ENCODE measurements at regions not wholly inside any gene's neighbourhood (a gene's known extent, or its start where the extent isn't known, plus 50 kb on each side); places are given as distances from the start of the nearest gene placed in this dataset.
"Not testable (repeated sequence)": the region's sequence is repeated elsewhere in the genome, so short reads cannot be mapped to it uniquely, and the experiment has no call there.

DNA sequence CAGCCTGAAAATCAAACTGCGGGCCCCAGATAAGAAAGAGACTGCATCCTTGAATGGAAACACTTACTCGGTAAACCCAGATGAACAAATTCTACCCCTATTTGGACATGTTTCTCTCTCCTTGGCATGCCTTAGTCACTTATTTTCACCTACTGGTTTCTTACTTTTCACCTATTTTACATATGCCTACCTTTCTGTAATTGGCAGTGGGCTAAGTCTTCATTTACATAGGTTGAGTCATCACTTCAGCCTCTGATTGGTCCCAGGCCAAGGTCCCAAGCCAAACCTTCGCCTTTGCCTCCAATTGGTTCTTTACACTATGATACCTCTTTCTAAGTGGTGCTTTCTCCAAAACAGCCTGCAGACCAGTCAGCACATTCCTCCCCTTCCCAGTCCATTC, 111.3 kb downstream of the DYRK2 start:
- no peak for DNase-seq (ENCODE audit: low read depth)

GRCh38 chr12:67760586-67761275, 112.2 kb downstream of the DYRK2 start:
- no peak for DNase-seq (ENCODE audit: low read depth)

- no peak for DNase-seq (ENCODE audit: low read depth)
These were observed 113.0 kb downstream of the DYRK2 start for GRCh38 chr12:67761566-67761965.

- DNase-seq (ENCODE audit: low read depth): no peak
These were observed 115.5 kb downstream of the DYRK2 start for GRCh38 chr12:67764055-67764454.

DNA sequence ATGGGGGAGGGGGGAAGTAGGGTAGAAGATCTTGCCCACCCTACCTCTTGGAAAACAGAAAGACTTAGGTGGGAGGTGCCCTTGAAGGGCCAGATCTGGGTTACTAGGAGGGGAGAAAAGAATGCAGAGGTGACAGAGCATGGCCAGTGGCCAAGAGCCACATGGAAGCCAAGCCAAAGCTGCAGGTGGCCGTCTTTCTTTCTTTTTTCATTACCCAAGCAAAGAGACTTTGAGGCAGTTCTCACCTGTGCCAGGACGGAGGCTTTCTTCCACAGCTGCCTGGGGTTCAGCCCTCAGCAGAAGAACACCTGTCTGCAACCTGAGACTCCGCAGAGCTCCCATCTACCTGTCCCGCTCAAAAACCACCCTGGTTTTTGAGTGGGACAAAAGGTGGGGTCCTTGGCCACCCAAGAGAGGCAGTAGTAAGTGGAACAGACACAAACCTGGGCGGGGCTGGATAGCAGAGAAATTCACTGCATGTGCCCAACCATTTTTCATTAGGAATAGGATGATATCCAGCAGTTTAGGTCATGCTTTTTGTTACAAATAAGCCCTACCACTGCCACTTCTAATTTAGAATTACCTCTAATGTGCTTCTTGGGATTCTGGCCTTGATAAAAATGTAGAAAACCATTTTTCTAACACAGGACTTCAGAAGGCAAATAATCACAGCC, 116.5 kb downstream of the DYRK2 start:
- no peak for DNase-seq (ENCODE audit: low read depth)

GRCh38 chr12:67765776-67766766, 117.5 kb downstream of the DYRK2 start:
- DNase-seq (ENCODE audit: low read depth): no peak

DNA sequence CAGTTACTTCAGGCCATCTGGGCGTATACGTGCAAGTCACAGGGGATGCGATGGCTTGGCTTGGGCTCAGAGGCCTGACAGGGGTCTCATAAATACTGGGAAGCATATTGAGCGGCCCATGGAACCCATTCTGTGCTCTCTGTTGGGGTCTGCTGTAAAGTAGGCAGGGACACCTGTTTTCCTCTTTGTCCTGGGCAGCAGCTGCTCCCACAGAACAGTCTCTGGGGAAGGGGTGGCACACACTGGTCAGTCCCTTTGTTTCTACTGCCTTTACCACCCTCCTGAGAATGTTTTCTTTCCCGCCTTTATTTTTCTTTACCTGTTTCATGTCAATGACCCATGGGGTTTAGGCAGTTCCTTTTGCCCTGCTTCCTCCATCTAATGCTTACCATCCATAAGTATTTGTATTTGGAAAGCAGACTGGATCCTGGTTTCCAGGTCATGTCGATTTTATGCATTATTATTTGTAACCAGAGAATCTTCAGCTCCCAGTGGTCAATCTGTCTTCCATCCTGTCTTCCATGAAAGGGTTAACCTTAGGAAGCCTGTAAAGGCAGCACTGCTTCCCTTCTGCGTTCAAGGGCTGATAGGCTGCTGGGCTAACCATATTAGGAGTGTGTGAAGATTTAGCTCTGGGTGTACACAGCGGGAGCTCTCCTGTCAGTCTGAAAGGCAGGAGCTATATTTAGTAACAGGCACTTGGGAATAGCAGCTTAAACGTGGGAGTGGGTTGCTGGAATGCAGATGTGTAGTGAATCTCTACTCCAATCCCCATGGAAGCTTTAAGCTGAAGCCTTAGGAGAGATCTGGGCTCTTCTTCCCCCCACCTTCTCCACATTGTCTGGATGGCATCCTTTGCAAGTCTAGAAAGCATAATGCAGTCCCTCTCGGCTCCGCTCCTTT, 124.0 kb downstream of the DYRK2 start:
- DNase-seq (ENCODE audit: low read depth): no peak

DNA sequence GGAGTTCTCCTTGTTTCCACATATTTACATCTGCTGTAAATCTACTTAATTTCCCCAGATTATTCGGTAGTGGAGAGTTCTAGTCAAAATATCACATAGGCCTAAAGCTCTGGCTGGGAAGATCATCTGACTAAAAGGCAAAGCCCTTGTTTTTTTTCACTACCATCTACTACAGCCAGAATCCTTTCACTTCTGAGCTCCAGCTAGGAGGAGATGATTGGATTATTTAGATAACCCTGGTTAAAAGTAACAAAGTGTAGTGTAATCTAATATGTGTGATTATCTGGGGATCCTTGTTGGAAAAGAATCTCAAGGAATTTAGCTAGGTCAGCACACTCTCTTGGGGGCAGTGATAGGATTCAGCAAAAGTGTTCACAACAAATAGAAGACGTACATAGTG, 125.4 kb downstream of the DYRK2 start:
- DNase-seq (ENCODE audit: low read depth): no peak

DNA sequence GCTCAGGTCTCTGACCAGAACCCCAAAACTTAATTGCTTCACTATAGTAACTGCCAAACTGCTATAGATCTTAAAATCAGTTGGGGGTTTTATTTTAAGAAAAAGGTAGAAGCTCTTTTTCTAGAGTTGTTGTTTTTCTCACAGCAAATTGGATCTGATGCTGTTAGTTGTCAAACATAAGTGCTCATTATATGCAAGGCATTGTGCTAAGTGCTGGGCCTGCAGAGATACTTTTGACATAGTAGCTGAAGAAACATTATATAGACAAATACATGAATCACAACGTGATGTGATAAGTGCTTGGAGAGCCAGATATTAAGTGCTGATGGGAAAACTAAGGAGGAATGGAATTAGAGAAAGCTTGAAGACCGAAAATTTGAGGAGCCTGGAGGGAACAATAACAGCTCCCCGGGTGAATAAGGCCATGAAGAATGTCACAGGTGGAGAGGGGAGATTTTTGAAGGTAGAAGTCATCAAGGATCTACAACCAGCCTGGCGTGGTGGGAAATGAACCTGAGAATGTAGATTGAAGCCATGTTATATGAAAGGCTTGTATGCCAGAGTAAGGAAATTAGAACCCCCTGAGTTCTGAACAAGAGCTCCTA, 126.5 kb downstream of the DYRK2 start:
- DNase-seq (ENCODE audit: low read depth): no peak

DNA sequence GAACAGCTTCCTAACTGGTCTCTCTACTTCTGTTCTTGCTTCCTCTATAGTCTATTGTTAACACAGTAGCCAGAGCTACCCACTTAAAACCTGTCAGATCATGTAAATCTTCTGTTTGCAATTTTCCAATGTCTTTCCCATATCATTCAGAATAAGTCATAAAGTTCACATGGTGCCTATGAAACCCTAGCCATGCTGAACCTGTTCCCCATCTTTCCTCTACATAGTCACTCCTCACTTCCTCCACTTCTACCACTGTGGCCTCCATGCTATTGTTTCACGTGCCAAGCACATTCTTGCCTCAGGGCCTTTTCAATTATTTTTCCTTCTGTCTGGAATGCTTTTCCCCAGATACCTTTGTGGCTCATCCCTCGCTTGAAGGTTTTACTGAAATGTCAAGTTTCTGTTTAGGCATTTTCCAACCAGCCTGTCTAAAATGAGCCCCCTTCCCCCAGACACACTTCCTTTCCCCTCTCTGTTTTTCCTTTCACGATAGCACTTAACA, 132.1 kb downstream of the DYRK2 start:
- DNase-seq (ENCODE audit: low read depth): no peak

- no peak for DNase-seq (ENCODE audit: low read depth)
These were observed 134.0 kb downstream of the DYRK2 start for GRCh38 chr12:67782573-67782972.

DNA sequence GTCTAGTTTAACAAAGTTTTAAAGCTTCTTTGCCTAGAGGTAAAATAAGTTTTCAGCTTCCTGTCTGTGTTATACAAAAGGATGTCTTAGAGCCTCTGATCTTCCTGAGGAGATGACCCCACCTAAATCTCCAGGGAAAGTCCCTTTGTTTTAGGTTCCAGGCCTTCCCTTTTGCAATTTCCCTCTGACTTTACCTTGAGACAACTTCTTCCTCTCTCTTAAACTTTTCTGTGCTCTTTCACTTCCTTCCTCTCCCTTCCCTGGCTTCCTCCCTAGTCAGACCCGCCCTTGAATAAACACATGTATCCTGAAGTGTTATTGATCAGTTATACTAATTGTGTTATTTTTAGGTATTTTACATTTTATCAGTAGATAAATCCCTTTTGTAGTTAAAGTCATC, 134.8 kb downstream of the DYRK2 start:
- no peak for DNase-seq (ENCODE audit: low read depth)

DNA sequence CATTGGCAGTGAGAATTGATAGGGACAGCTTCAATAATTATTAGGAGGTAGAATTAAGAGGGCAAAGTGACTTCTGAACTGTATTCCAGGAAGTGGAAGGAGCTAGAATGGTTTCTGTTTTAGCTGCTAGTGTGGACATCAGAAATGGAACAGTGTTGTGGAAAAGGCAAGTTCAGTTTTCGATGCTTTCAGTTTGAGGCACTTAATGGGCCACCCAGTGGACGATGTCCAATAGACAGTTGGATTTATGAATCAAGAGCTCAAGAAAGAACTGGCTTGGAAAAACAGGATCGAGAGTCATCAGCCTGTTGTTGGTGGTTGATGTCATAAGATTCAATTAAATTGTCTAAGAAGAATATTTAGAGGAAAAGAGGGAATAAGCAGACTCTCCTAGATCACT, 136.3 kb downstream of the DYRK2 start:
- no peak for DNase-seq (ENCODE audit: low read depth)

DNA sequence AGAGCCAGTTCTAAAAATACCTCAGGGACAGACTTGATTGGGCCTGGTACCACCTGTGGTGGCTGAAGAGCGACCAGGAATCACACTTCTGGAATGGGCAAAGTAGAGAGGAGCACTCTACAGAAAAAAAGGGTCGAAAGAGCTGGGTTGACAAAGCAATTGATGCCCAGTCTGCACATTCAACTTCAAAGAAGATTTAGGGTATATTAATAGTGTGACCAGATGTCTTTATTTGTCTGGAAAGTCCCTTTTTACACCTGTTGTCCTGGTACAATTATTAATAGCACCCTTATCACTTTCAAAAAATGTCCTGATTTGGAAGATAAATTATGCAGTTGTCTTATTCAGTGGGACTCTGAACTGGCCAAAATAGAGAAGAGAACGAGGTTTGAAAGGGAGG, 137.5 kb downstream of the DYRK2 start:
- no peak for DNase-seq (ENCODE audit: low read depth)

DNA sequence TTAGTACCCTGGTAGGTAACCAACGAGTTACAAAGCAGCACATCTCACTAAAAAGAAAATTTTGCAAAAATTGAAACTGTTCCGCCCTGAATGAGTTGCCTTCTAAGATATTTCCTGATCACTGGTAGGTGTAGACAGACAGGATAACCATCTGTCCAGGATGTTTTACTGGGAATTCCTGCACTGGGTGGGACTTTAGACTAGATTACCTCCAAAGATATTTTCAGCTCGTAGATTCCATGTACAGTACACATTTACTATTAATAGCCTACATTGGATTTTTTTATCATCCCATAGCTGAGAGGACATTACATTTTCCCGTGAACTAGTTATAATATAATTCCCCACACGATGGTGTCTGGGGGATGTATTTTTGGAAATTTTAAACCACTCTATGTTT, 139.6 kb downstream of the DYRK2 start:
- no peak for DNase-seq (ENCODE audit: low read depth)

- DNase-seq (ENCODE audit: low read depth): no peak
These were observed 140.7 kb downstream of the DYRK2 start for GRCh38 chr12:67789266-67789665.

DNA sequence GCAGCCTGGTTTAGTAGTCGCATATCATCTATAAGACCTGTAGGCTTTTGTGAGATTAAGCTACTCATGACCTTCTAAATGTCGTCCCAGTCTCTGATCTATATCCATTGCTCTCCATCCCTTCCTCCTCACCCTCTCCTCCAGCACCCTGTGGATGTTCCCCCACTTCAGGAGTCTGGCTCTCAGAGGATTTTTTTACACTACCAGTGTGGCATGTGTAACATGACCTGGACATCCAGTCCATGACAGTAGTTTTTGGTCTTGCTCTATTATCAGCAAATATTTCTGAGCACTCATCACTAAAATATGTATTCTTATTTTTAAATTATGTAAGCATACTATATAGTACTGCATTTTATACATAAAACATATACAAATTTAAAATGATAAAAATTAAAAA, 142.1 kb downstream of the DYRK2 start:
- DNase-seq (ENCODE audit: low read depth): no peak

GRCh38 chr12:67791362-67791761, 142.8 kb downstream of the DYRK2 start:
- DNase-seq (ENCODE audit: low read depth): not testable (repeated sequence)

GRCh38 chr12:67792185-67792584, 143.6 kb downstream of the DYRK2 start:
- no peak for DNase-seq (ENCODE audit: low read depth)

DNA sequence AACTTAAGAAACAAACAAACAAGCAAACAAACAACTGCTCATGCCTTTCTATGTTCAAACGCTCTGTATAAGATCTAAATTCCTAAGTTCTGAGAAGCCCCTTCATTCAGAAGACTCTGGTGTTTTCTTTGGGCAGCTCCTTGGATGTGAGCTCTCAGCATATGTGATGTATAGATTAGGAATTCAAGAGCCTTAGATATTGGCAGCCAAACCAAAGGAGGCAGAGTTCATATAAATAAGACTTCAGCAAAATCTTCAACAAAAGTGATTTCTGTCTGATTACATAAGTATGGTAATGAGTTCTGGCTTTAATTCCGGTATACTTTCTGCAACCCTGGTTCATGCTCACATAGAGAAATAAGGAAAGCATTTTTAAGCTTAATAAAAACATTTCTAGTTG, 145.6 kb downstream of the DYRK2 start:
- DNase-seq (ENCODE audit: low read depth): no peak

- DNase-seq (ENCODE audit: low read depth): no peak
These were observed 146.7 kb downstream of the DYRK2 start for GRCh38 chr12:67795236-67795635.
